HepG2 (cell line): ENCODE measurements at regions not wholly inside any gene's neighbourhood (a gene's known extent, or its start where the extent isn't known, plus 50 kb on each side); places are given as distances from the start of the nearest gene placed in this dataset.
"Not testable (repeated sequence)": the region's sequence is repeated elsewhere in the genome, so short reads cannot be mapped to it uniquely, and the experiment has no call there.

Source experiments
- ATAC-seq: fragments of 200-7000 bp; cut with Tn5 transposase; 3 replicates; pipeline ENCODE4 v1.9.1; 2020; ENCODE audit warnings: mild to moderate bottlenecking, moderate library complexity
- BruUV-seq: library from RNA; stranded (reverse); fragments of 400-500 nt; replicated peaks from 2 replicates; lab custom pipeline; 2021; lab: Mats Ljungman, UMichigan
- CTCF ChIA-PET: fragments of 300-600 bp; formaldehyde crosslinking; extraction: SDS; loops from one replicate; lab custom pipeline; 2021; ENCODE audit warnings: low total read pairs, inconsistent platforms, low intra/inter-chr PET ratio; lab: Yijun Ruan, JAX
- POLR2A ChIA-PET: fragments of 350-600 bp; sonication (Branson Sonifier 250); formaldehyde crosslinking; loops from one replicate; lab custom pipeline; 2020; ENCODE audit warnings: antibody characterized with exemption, inconsistent platforms; lab: Yijun Ruan, JAX
- DNase-seq: peaks from one replicate; pipeline ENCODE4 v3.0.0-alpha.2; 2015; ENCODE audit warnings: low spot score
- FAIRE-seq: peaks from 3 replicates; lab custom pipeline; 2011; peaks lifted over from hg19 to GRCh38; lab: Jason Lieb, UNC
- H2AFZ ChIP-seq: one replicate; pipeline ENCODE4 v1.6.1; 2011; ENCODE audit warnings: low read length, inconsistent platforms
- H3K27ac ChIP-seq: fragments of 300-600 bp; 3 replicates; pipeline ENCODE4 v1.8.0; 2011; ENCODE audit warnings: mixed run types, mild to moderate bottlenecking, mixed read lengths, low read length, inconsistent platforms; ENCODE audit not compliant: insufficient read depth; ENCODE audit errors: extremely low read length
- H3K27me3 ChIP-seq, 2 experiments: fragments of 200-600 bp in 1 of 2; 2 replicates in 1 of 2; 3 replicates in 1 of 2; pipeline versions ENCODE4 v1.6.0 to v1.8.0; 2011; ENCODE audit warnings: low read length in 2 of 2, mild to moderate bottlenecking in 2 of 2, moderate library complexity in 2 of 2, inconsistent platforms in 1 of 2; ENCODE audit not compliant: insufficient read depth in 2 of 2, control insufficient read depth in 1 of 2
- H3K36me3 ChIP-seq, 2 experiments: fragments of 200-600 bp in 1 of 2; replicated peaks in 1 of 2; 2 replicates in 1 of 2; 3 replicates in 1 of 2; pipeline versions ENCODE4 v1.5.1 to v1.8.0; 2011; ENCODE audit warnings: low read length in 2 of 2, inconsistent platforms in 1 of 2; ENCODE audit not compliant: insufficient read depth in 2 of 2, control insufficient read depth in 1 of 2
- H3K4me1 ChIP-seq: 2 replicates; pipeline ENCODE4 v1.5.1; 2012; ENCODE audit warnings: low read length, inconsistent platforms; ENCODE audit not compliant: insufficient read depth
- H3K4me2 ChIP-seq: 2 replicates; pipeline ENCODE4 v1.6.0; 2011; ENCODE audit warnings: low read depth, low read length, inconsistent platforms
- H3K4me3 ChIP-seq, 3 experiments: fragments of 200-600 bp in 1 of 3; sonication (generic), shearing (Covaris generic) in 1 of 3; replicated peaks in 1 of 3; 2 replicates each; pipeline ENCODE4 v1.5.1; 2011 to 2016; ENCODE audit warnings: low read length in 3 of 3, inconsistent platforms in 2 of 3, low read depth in 2 of 3, mild to moderate bottlenecking in 2 of 3, control low read depth in 1 of 3, mixed read lengths in 1 of 3; ENCODE audit not compliant: insufficient read depth in 1 of 3
- H3K79me2 ChIP-seq: one replicate; pipeline ENCODE4 v1.6.1; 2011; ENCODE audit warnings: low read length, inconsistent platforms; ENCODE audit not compliant: insufficient read depth
- H3K9ac ChIP-seq: 2 replicates; pipeline ENCODE4 v1.6.0; 2011; ENCODE audit warnings: mild to moderate bottlenecking, low read depth, low read length, inconsistent platforms; ENCODE audit not compliant: insufficient read depth
- H3K9me3 ChIP-seq: 2 replicates; pipeline ENCODE4 v1.5.1; 2012; ENCODE audit warnings: mild to moderate bottlenecking, low read length
- H4K20me1 ChIP-seq: 2 replicates; pipeline ENCODE4 v1.6.0; 2011; ENCODE audit warnings: inconsistent platforms, mild to moderate bottlenecking, low read length, moderate library complexity; ENCODE audit not compliant: insufficient read depth
- HOXD1 ChIP-seq: sonication (generic); formaldehyde crosslinking; IDR thresholded peaks from 2 replicates; pipeline ENCODE4 v1.5.0; 2020; ENCODE audit warnings: missing genetic modification reagents
- NONO ChIP-seq, 2 experiments: fragments of 450-650 bp in 1 of 2; sonication (generic) in 1 of 2; formaldehyde crosslinking in 1 of 2; IDR thresholded peaks in 1 of 2; conservative IDR thresholded peaks in 1 of 2; 2 replicates each; pipeline versions ENCODE4 v1.6.1 to v1.8.0; 2017 to 2022; ENCODE audit warnings: mild to moderate bottlenecking in 1 of 2, missing genetic modification reagents in 1 of 2, moderate library complexity in 1 of 2
- PCBP2 ChIP-seq: fragments of 200-400 bp; formaldehyde crosslinking; optimal IDR thresholded peaks from 2 replicates; pipeline ENCODE3; 2018; ENCODE audit warnings: low read length, low read depth; ENCODE audit not compliant: poor library complexity, severe bottlenecking
- PLRG1 ChIP-seq: fragments of 450-650 bp; conservative IDR thresholded peaks from 2 replicates; pipeline ENCODE4 v1.6.1; 2016
- SNRNP70 ChIP-seq: fragments of 200-400 bp; formaldehyde crosslinking; IDR thresholded peaks from 2 replicates; pipeline ENCODE4 v1.6.1; 2017; ENCODE audit warnings: mild to moderate bottlenecking, low read depth, low read length, moderate library complexity
- TAF15 ChIP-seq: fragments of 200-400 bp; formaldehyde crosslinking; IDR thresholded peaks from one replicate; pipeline ENCODE4 v1.6.1; 2018; ENCODE audit warnings: mild to moderate bottlenecking, low read depth, low read length; ENCODE audit not compliant: poor library complexity, severe bottlenecking
- TMF1 ChIP-seq: sonication (generic); formaldehyde crosslinking; IDR thresholded peaks from 2 replicates; pipeline ENCODE4 v1.8.1; 2022; ENCODE audit warnings: low read depth, missing genetic modification reagents
- in situ Hi-C: cut with HindIII; loops from 2 replicates; pipeline ENCODE4 v1.10.0; 2017; ENCODE audit warnings: low pct_unique_long_range_greater_than_20kb; ENCODE audit not compliant: extremely low pct_ligation_motif_present
- intact Hi-C: fragments of 100-400 bp; cut with micrococcal nuclease; formaldehyde crosslinking; loops from one replicate; pipeline ENCODE4 v1.10.0; 2022; ENCODE audit not compliant: unreplicated experiment

DNA sequence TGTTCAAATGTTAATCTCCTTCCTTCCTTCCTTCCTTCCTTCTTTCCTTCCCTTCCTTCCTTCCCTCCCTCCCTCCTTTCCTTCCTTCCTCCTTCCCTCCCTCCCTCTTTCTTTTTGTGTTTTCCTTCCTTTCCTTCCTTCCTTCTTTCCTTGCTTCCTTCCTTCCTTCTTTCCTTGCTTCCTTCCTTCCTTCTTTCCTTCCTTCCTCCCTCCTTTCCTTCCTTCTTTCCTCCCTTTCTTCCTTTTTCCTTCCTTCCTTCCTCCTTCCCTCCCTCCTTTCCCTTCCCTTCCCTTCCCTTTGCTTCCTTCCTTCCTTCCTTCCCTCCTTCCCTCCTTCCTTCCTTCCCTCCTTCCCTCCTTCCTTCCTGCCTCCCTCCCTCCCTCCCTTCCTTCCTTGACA lies 136.3 kb downstream of the SLC25A46 start:
- H3K4me1 ChIP-seq; DNase-seq; H4K20me1 ChIP-seq; BruUV-seq; CTCF ChIA-PET; H3K4me3 ChIP-seq; H3K36me3 ChIP-seq; H3K9ac ChIP-seq; H3K27me3 ChIP-seq; POLR2A ChIA-PET; ATAC-seq; in situ Hi-C loops; H2AFZ ChIP-seq; FAIRE-seq; H3K4me2 ChIP-seq; H3K9me3 ChIP-seq; intact Hi-C loops; H3K79me2 ChIP-seq; H3K27ac ChIP-seq; TF ChIP-seq NONO (CRISPR knock-in tag; conservative IDR thresholded peaks at IDR 0.05): not testable (repeated sequence)
- TF ChIP-seq PCBP2 (peak; percentile 20), PLRG1 (0 out of 2 replicates have a peak, but pooled peaks have one; percentile 14), NONO (IDR thresholded peaks at IDR 0.05) (0 out of 2 replicates have a peak, but pooled peaks have one; percentile 14)

DNA sequence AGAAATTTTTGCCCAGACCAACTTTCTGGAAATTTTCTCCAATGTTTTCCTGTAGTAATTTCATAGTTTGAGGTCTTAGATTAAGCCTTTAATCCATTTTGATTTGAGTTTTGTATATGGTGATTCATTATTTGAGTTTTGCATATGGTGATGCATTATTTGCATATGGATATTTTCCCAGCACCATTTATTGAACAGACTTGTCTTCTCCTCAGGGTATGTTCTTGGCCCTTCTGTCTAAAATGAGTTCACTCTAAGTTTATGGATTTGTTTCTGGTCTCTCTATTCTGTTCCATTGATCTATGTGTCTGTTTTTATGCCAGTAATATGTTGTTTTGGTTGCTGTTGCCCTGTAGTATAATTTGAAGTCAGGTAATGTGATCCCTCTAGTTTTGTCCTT lies 139.3 kb downstream of the SLC25A46 start:
- Histone ChIP-seq H3K4me2 (no peak overlapping the region), H4K20me1 (no peaks in the 10 kb centered on the region), H3K4me3 (no peak overlapping the region)
- DNase-seq = no peak
- in situ Hi-C loops = no loop called here
- TF ChIP-seq TAF15 (no peak), SNRNP70 (no peak), TMF1 (CRISPR knock-in tag) (no peak), HOXD1 (no peak)
- TF ChIP-seq, all 625 proteins: peak for 0
- FAIRE-seq = no peak
- BruUV-seq = no TSS peak
- Histone ChIP-seq H3K27me3 (no peaks in the 10 kb centered on the region), H3K9me3 (no peaks in the 10 kb centered on the region), H3K79me2 (no peaks in the 10 kb centered on the region), H2AFZ (no peak overlapping the region), H3K27ac (no peak overlapping the region), H3K36me3 (no peaks in the 10 kb centered on the region), H3K4me1 (no peaks in the 10 kb centered on the region), H3K9ac (no peak overlapping the region)
- POLR2A ChIA-PET = no interaction called here
- ATAC-seq = no peak
- CTCF ChIA-PET = interaction anchor here (0.7 kb wide), 1 partner anchor 75 kb away, joined by 3 read pairs; no protein-coding TSS in a partner anchor
- intact Hi-C loops = no loop called here
